Endothelial cell (in vitro differentiated cells): ENCODE measurements at regions not wholly inside any gene's neighbourhood (a gene's known extent, or its start where the extent isn't known, plus 50 kb on each side); places are given as distances from the start of the nearest gene placed in this dataset.

Experiments used
- DNase-seq: peaks from one replicate; pipeline ENCODE4 v3.0.0; 2021; ENCODE audit warnings: low spot score
- H3K27ac Mint-ChIP-seq: one replicate; pipeline ENCODE4 v1.8.0; 2021; ENCODE audit warnings: mixed read lengths, inconsistent platforms; ENCODE audit not compliant: unreplicated experiment
- H3K27me3 Mint-ChIP-seq: one replicate; pipeline ENCODE4 v1.8.0; 2021; ENCODE audit warnings: mild to moderate bottlenecking, moderate library complexity, mixed read lengths, inconsistent platforms; ENCODE audit not compliant: unreplicated experiment
- H3K36me3 Mint-ChIP-seq: one replicate; pipeline ENCODE4 v1.8.0; 2021; ENCODE audit warnings: mild to moderate bottlenecking, low read depth, mixed read lengths, inconsistent platforms; ENCODE audit not compliant: unreplicated experiment
- H3K4me1 Mint-ChIP-seq: one replicate; pipeline ENCODE4 v1.8.0; 2021; ENCODE audit warnings: mild to moderate bottlenecking, mixed read lengths, inconsistent platforms; ENCODE audit not compliant: unreplicated experiment
- H3K4me3 Mint-ChIP-seq: one replicate; pipeline ENCODE4 v1.8.0; 2021; ENCODE audit warnings: mild to moderate bottlenecking, mixed read lengths, inconsistent platforms; ENCODE audit not compliant: unreplicated experiment
- H3K9me3 Mint-ChIP-seq: one replicate; pipeline ENCODE4 v1.8.0; 2021; ENCODE audit warnings: mixed read lengths, inconsistent platforms; ENCODE audit not compliant: unreplicated experiment
- TF ChIP-seq, protein P1 (sequence below): fragments of 200-600 bp; sonication (generic); IDR thresholded peaks from one replicate; pipeline ENCODE4 v1.5.0; 2021; ENCODE audit warnings: antibody characterized with exemption; ENCODE audit not compliant: unreplicated experiment

DNA sequence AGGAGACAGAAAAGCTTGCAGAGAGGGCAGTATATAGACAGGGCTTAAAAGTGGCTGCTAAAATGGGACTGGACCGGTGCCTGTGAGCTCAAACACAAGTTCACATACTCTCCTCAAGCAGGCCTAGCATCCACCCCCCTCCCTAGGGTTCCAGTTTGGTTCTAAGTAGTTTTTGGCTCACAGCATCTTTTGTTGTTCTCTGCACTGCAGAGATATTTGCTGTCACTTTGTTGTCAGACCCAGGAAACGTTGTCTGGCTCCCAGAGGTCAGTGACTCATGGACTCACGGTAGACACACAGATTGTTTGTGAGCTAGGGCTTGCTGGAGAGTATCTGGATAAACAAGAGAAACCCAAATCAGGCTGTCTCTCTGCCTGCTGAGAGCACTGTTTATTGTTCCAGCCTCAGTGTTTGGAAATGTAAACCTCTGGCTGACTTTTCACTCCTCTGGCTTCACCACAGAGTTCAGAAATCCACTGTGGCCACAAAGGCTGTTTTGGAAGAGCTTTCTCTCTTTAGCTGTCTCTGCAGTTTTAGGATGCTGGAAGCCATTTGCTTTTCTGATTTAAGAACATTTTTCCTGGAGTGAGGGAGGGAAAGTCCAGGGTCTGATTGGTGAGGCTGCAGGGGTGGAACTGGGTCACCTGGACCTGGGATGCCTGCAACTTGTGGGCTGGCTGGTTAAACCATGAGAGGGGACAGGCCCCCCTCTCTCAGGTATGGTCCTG is 303.7 kb upstream of the PLET1 start:
- TF ChIP-seq, protein P1, sequence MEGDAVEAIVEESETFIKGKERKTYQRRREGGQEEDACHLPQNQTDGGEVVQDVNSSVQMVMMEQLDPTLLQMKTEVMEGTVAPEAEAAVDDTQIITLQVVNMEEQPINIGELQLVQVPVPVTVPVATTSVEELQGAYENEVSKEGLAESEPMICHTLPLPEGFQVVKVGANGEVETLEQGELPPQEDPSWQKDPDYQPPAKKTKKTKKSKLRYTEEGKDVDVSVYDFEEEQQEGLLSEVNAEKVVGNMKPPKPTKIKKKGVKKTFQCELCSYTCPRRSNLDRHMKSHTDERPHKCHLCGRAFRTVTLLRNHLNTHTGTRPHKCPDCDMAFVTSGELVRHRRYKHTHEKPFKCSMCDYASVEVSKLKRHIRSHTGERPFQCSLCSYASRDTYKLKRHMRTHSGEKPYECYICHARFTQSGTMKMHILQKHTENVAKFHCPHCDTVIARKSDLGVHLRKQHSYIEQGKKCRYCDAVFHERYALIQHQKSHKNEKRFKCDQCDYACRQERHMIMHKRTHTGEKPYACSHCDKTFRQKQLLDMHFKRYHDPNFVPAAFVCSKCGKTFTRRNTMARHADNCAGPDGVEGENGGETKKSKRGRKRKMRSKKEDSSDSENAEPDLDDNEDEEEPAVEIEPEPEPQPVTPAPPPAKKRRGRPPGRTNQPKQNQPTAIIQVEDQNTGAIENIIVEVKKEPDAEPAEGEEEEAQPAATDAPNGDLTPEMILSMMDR = no peak
- peaks cover 1% of the 10 kb centered on the region for H3K27me3 Mint-ChIP-seq
- H3K4me1 Mint-ChIP-seq = no peaks in the 10 kb centered on the region
- H3K4me3 Mint-ChIP-seq = no peak overlapping the region
- DNase-seq = no peak
- no peaks in the 10 kb centered on the region for H3K36me3 Mint-ChIP-seq
- H3K27ac Mint-ChIP-seq = no peak overlapping the region
- H3K9me3 Mint-ChIP-seq = no peaks in the 10 kb centered on the region

DNA sequence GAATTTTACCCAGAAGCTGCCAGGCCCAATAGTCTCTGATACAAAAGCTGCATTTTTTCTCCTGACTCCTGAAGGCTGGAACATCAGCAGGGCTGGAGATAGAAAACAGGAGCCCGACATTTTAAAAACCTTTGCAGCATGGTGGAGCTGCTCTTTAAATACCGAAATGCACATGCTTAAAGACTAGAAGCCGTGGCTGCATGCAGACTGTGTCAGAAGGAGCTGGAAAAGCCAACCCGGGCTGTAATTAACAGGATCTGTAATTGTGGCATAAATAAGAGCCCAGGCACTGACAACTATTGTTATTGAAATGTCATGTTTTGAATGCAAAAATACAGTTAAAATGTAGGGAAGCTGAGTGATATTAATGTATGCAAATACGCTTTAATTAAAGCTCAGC is 304.9 kb upstream of the PLET1 start:
- TF ChIP-seq, protein P1 = no peak
- Mint-ChIP-seq H3K36me3 (no peaks in the 10 kb centered on the region), H3K4me3 (no peak overlapping the region), H3K27me3 (peaks cover 1% of the 10 kb centered on the region), H3K9me3 (no peaks in the 10 kb centered on the region), H3K4me1 (no peaks in the 10 kb centered on the region), H3K27ac (no peak overlapping the region)
- DNase-seq = no peak

DNA sequence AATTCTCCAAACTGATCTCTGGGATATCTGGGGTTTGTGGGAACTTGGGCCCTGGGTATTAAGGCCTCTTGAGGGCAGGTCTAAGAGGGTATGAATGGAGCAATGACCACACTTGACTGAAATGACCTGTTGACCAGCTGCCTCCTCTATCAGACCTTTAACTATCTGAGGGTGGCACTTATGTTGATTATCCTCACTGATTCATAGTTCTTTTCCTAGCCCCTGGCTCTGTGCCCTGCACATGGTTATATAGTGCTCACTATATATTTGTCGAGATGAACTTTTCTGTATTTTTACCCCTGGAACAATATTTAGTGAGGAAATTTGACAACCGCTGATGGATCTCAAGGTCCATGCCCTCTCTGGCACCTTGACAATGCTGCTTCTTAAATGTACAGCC is 305.5 kb upstream of the PLET1 start:
- no peak overlapping the region for H3K27ac Mint-ChIP-seq
- no peak overlapping the region for H3K4me3 Mint-ChIP-seq
- H3K9me3 Mint-ChIP-seq = no peaks in the 10 kb centered on the region
- TF ChIP-seq, protein P1 = no peak
- H3K36me3 Mint-ChIP-seq = no peaks in the 10 kb centered on the region
- peaks cover 1% of the 10 kb centered on the region for H3K27me3 Mint-ChIP-seq
- no peaks in the 10 kb centered on the region for H3K4me1 Mint-ChIP-seq
- no peak for DNase-seq

DNA sequence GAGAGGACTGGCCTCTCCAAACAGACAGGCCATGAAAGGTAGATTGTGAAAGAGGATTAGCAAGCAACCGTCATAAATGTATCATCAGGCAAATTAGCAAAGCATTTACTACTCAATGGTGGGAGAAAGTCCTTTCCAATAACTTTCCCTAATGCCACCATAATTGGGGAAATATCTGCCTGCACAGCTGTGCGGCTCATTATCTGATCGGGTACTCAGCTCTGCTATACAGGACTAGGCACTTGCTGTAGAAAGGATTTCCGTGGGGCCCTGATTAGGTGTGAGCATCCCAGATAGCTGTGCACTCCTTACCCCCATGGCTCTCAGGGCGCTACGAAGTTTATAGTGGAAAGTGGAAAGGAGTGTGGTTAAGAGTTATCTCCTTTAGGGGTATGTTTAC is 309.7 kb upstream of the PLET1 start:
- peaks cover 4% of the 10 kb centered on the region for H3K9me3 Mint-ChIP-seq
- H3K27ac Mint-ChIP-seq = no peak overlapping the region
- H3K36me3 Mint-ChIP-seq = no peaks in the 10 kb centered on the region
- DNase-seq = no peak
- no peaks in the 10 kb centered on the region for H3K27me3 Mint-ChIP-seq
- TF ChIP-seq, protein P1 = no peak
- H3K4me3 Mint-ChIP-seq = no peak overlapping the region
- no peaks in the 10 kb centered on the region for H3K4me1 Mint-ChIP-seq

DNA sequence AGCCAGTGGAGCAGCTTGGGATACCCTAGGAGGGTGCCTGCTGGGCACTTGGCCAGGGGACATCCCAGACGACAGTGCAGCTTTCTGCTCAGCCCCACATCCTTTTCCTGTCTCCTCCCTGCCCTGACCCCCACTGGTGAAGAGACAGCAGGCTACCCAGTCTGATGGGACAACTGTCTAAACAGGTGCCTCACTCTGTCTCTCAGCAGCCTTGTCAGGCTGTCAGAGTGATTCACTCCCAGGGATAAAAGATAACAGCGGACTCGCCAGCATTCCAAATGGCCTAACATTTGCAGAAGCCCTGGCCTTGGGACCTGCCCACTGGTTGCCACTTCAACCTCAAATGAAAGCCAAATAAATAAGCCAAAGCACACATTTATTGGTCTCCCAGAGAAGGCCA is 318.6 kb upstream of the PLET1 start:
- TF ChIP-seq, protein P1 = no peak
- Mint-ChIP-seq H3K27ac (no peak overlapping the region), H3K4me1 (no peaks in the 10 kb centered on the region), H3K27me3 (peaks cover 1% of the 10 kb centered on the region), H3K9me3 (no peaks in the 10 kb centered on the region), H3K4me3 (no peak overlapping the region), H3K36me3 (no peaks in the 10 kb centered on the region)
- DNase-seq = no peak
